Uterus (tissue), 2 donors: ENCODE measurements at regions not wholly inside any gene's neighbourhood (a gene's known extent, or its start where the extent isn't known, plus 50 kb on each side); places are given as distances from the start of the nearest gene placed in this dataset.

Experiments
- CTCF ChIP-seq, 4 experiments: fragments of 200-600 bp in 2 of 4; fragments of 450-650 bp in 2 of 4; sonication (generic) in 2 of 4; IDR thresholded peaks; one replicate each; pipeline ENCODE4 v1.5.1; 2016 to 2019; ENCODE audit warnings: antibody characterized with exemption in 4 of 4, mild to moderate bottlenecking in 2 of 4, moderate library complexity in 1 of 4
- POLR2A ChIP-seq, 2 donors: fragments of 450-650 bp; IDR thresholded peaks; one replicate each; pipeline ENCODE4 v1.6.1; 2016; ENCODE audit warnings: antibody characterized with exemption in 2 of 2, mild to moderate bottlenecking in 1 of 2, moderate library complexity in 1 of 2

GRCh38 chr2:226611944-226612318, 187.7 kb downstream of the IRS1 start:
- TF ChIP-seq POLR2A (IDR thresholded peaks at IDR 0.05) = no peak
- no peak for TF ChIP-seq CTCF (IDR thresholded peaks at IDR 0.05)
